ENCODE measurements at regions not wholly inside any gene's neighbourhood (a gene's known extent, or its start where the extent isn't known, plus 50 kb on each side); places are given as distances from the start of the nearest gene placed in this dataset.

GRCh38 chr13:74073274-74073673 is 60.9 kb downstream of the KLF12 start:
- Histone ChIP-seq H3K9me3 (ENCODE audit: insufficient read depth, low read depth, low read length) (no peaks in the 10 kb centered on the region), H3K4me1 (ENCODE audit: insufficient read depth, low read length) (peaks cover 16% of the 10 kb centered on the region), H3K27me3 (ENCODE audit: insufficient read depth, low read length) (no peaks in the 10 kb centered on the region), H4K20me1 (ENCODE audit: insufficient read depth, low read length) (peaks cover 51% of the 10 kb centered on the region), H2AFZ (ENCODE audit: low read depth, low read length) (no peak overlapping the region), H3K4me3 (ENCODE audit: insufficient read depth, low read depth, low read length) (no peak overlapping the region), H3K27ac (ENCODE audit: low read depth, low read length) (no peak overlapping the region), H3K36me3 (ENCODE audit: insufficient read depth, low read length) (no peaks in the 10 kb centered on the region), H3K9ac (ENCODE audit: low read length) (no peak overlapping the region), H3K79me2 (ENCODE audit: insufficient read depth, low read length) (peaks cover 88% of the 10 kb centered on the region), H3K4me2 (ENCODE audit: low read length) (no peak overlapping the region)
- no peak overlapping the region for H3K27ac Mint-ChIP-seq (ENCODE audit: unreplicated experiment)
- no peak overlapping the region for H3K4me3 Mint-ChIP-seq (ENCODE audit: unreplicated experiment)
- H3K9me3 Mint-ChIP-seq (ENCODE audit: unreplicated experiment) = no peaks in the 10 kb centered on the region
- no peak for DNase-seq (ENCODE audit: low read depth)
- peaks cover 44% of the 10 kb centered on the region for H3K4me1 Mint-ChIP-seq (ENCODE audit: low read depth, unreplicated experiment)
- H3K36me3 Mint-ChIP-seq (ENCODE audit: low read depth, unreplicated experiment) = peaks cover 14% of the 10 kb centered on the region
- no peak for FAIRE-seq
- H3K27me3 Mint-ChIP-seq (ENCODE audit: low read depth, unreplicated experiment) = no peaks in the 10 kb centered on the region
- no peak for TF ChIP-seq CTCF (IDR thresholded peaks at IDR 0.05; ENCODE audit: insufficient read depth, low read depth, low read length)
- no peak for TF ChIP-seq EZH2 (IDR thresholded peaks at IDR 0.05; ENCODE audit: insufficient read depth, low read length)

- H3K79me2 ChIP-seq (ENCODE audit: insufficient read depth, low read length) = peaks cover 88% of the 10 kb centered on the region
- no peak overlapping the region for H3K27ac ChIP-seq (ENCODE audit: low read depth, low read length)
- FAIRE-seq (no peak), DNase-seq (ENCODE audit: low read depth) (no peak)
- no peak overlapping the region for H3K4me2 ChIP-seq (ENCODE audit: low read length)
- no peak overlapping the region for H3K9ac ChIP-seq (ENCODE audit: low read length)
- H3K9me3 Mint-ChIP-seq (ENCODE audit: unreplicated experiment) = no peaks in the 10 kb centered on the region
- H3K27ac Mint-ChIP-seq (ENCODE audit: unreplicated experiment) = no peak overlapping the region
- peaks cover 15% of the 10 kb centered on the region for H3K4me1 ChIP-seq (ENCODE audit: insufficient read depth, low read length)
- H3K27me3 Mint-ChIP-seq (ENCODE audit: low read depth, unreplicated experiment) = no peaks in the 10 kb centered on the region
- peaks cover 13% of the 10 kb centered on the region for H3K36me3 Mint-ChIP-seq (ENCODE audit: low read depth, unreplicated experiment)
- no peaks in the 10 kb centered on the region for H3K27me3 ChIP-seq (ENCODE audit: insufficient read depth, low read length)
- H3K4me3 ChIP-seq (ENCODE audit: insufficient read depth, low read depth, low read length) = no peak overlapping the region
- TF ChIP-seq EZH2 (IDR thresholded peaks at IDR 0.05; ENCODE audit: insufficient read depth, low read length) (no peak), CTCF (IDR thresholded peaks at IDR 0.05; ENCODE audit: insufficient read depth, low read depth, low read length) (no peak)
- no peaks in the 10 kb centered on the region for H3K9me3 ChIP-seq (ENCODE audit: insufficient read depth, low read depth, low read length)
- peaks cover 58% of the 10 kb centered on the region for H4K20me1 ChIP-seq (ENCODE audit: insufficient read depth, low read length)
- H3K4me3 Mint-ChIP-seq (ENCODE audit: unreplicated experiment) = no peak overlapping the region
- peaks cover 39% of the 10 kb centered on the region for H3K4me1 Mint-ChIP-seq (ENCODE audit: low read depth, unreplicated experiment)
- H3K36me3 ChIP-seq (ENCODE audit: insufficient read depth, low read length) = no peaks in the 10 kb centered on the region
- H2AFZ ChIP-seq (ENCODE audit: low read depth, low read length) = no peak overlapping the region
These were observed 63.7 kb downstream of the KLF12 start for GRCh38 chr13:74070513-74070912.

- H3K4me1 ChIP-seq (ENCODE audit: insufficient read depth, low read length) = peaks cover 11% of the 10 kb centered on the region
- Mint-ChIP-seq H3K27me3 (ENCODE audit: low read depth, unreplicated experiment) (no peaks in the 10 kb centered on the region), H3K9me3 (ENCODE audit: unreplicated experiment) (no peaks in the 10 kb centered on the region), H3K4me3 (ENCODE audit: unreplicated experiment) (no peak overlapping the region), H3K4me1 (ENCODE audit: low read depth, unreplicated experiment) (peaks cover 35% of the 10 kb centered on the region), H3K27ac (ENCODE audit: unreplicated experiment) (peak overlapping the region; percentile 30), H3K36me3 (ENCODE audit: low read depth, unreplicated experiment) (peaks cover 15% of the 10 kb centered on the region)
- H3K4me2 ChIP-seq (ENCODE audit: low read length) = no peak overlapping the region
- no peak for FAIRE-seq
- TF ChIP-seq EZH2 (IDR thresholded peaks at IDR 0.05; ENCODE audit: insufficient read depth, low read length) = no peak
- TF ChIP-seq CTCF (IDR thresholded peaks at IDR 0.05; ENCODE audit: insufficient read depth, low read depth, low read length) = no peak
- H3K9ac ChIP-seq (ENCODE audit: low read length) = no peak overlapping the region
- peaks cover 57% of the 10 kb centered on the region for H4K20me1 ChIP-seq (ENCODE audit: insufficient read depth, low read length)
- H2AFZ ChIP-seq (ENCODE audit: low read depth, low read length) = no peak overlapping the region
- no peak overlapping the region for H3K27ac ChIP-seq (ENCODE audit: low read depth, low read length)
- H3K27me3 ChIP-seq (ENCODE audit: insufficient read depth, low read length) = no peaks in the 10 kb centered on the region
- H3K4me3 ChIP-seq (ENCODE audit: insufficient read depth, low read depth, low read length) = no peak overlapping the region
- H3K36me3 ChIP-seq (ENCODE audit: insufficient read depth, low read length) = no peaks in the 10 kb centered on the region
- H3K9me3 ChIP-seq (ENCODE audit: insufficient read depth, low read depth, low read length) = no peaks in the 10 kb centered on the region
- H3K79me2 ChIP-seq (ENCODE audit: insufficient read depth, low read length) = peaks cover 88% of the 10 kb centered on the region
- no peak for DNase-seq (ENCODE audit: low read depth)
These were observed 64.1 kb downstream of the KLF12 start for GRCh38 chr13:74070065-74070464.
